ENCODE measurements at regions not wholly inside any gene's neighbourhood (a gene's known extent, or its start where the extent isn't known, plus 50 kb on each side); places are given as distances from the start of the nearest gene placed in this dataset.

DNA sequence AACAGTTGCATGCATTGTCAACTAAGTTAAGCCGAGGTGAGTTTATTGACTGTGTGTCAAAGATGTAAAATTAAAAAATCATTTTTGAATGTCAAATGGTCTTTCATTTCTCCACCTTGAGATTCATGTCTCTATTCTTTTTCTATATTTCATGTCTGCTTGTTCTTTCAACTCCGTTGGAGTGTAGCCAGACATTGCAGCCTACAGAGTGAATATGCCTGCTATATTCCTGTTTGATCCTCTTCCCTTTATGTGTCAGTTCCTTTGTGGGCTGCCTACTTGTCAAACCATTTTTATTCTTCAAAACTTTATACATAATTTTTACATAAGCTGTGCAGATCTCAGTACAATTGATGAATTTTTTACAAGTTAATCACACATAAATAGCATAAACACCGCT is 1325.8 kb upstream of the PRMT6 start:
- TF ChIP-seq, protein P1, sequence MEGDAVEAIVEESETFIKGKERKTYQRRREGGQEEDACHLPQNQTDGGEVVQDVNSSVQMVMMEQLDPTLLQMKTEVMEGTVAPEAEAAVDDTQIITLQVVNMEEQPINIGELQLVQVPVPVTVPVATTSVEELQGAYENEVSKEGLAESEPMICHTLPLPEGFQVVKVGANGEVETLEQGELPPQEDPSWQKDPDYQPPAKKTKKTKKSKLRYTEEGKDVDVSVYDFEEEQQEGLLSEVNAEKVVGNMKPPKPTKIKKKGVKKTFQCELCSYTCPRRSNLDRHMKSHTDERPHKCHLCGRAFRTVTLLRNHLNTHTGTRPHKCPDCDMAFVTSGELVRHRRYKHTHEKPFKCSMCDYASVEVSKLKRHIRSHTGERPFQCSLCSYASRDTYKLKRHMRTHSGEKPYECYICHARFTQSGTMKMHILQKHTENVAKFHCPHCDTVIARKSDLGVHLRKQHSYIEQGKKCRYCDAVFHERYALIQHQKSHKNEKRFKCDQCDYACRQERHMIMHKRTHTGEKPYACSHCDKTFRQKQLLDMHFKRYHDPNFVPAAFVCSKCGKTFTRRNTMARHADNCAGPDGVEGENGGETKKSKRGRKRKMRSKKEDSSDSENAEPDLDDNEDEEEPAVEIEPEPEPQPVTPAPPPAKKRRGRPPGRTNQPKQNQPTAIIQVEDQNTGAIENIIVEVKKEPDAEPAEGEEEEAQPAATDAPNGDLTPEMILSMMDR (IDR thresholded peaks at IDR 0.05), result no peak
- no peak overlapping the region for H3K4me3 ChIP-seq
- H3K27ac ChIP-seq, result no peak overlapping the region
- no peaks in the 10 kb centered on the region for H3K4me1 ChIP-seq
- DNase-seq (ENCODE audit: low spot score), result no peak
- no peaks in the 10 kb centered on the region for H3K9me3 ChIP-seq
- H3K27me3 ChIP-seq, result no peaks in the 10 kb centered on the region
- H3K36me3 ChIP-seq, result no peaks in the 10 kb centered on the region

DNA sequence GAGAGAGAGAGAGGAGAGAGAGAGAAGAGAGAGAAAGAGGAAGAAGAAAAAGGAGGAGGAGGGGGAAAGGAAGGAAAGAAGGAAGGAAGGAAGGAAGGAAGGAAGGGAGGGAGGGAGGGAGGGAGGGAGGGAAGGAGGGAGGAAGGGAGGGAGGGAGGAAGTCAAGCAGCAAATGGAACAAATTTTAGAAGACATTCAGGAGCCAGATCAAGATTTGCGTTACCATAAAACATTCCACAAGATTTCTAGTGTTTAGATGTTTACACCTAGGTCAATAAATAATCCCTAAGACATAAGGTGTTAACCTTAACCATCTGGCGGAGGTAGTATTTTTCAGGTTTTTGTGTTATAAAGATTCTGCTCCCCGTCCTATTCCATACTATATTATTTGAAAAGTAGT is 1320.1 kb upstream of the PRMT6 start:
- H3K9me3 ChIP-seq, result peaks cover 0 to 6% of the 10 kb centered on the region in 2 donors
- DNase-seq (ENCODE audit: low spot score), result no peak
- no peaks in the 10 kb centered on the region for H3K4me1 ChIP-seq
- no peak overlapping the region for H3K27ac ChIP-seq
- H3K36me3 ChIP-seq, result no peaks in the 10 kb centered on the region
- no peaks in the 10 kb centered on the region for H3K27me3 ChIP-seq
- no peak overlapping the region for H3K4me3 ChIP-seq
- TF ChIP-seq, protein P1 (IDR thresholded peaks at IDR 0.05), result no peak

DNA sequence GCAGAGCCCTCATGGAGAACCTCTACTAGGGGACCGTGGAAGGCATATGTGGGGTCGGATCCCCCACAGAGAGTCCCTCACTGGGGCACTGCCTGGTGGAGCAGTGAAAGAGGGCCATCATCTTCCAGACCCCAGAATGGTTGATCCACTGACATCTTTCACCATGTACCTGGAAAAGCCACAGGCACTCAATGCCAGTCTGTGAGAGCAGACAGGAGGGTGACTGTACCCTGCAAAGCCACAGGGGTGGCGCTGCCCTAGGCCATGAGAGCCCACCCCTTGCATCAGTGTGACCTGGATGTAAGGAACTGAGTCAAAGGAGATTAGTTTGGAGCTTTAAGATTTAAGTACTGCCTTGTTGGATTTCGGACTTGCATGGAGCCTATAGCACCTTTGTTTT is 1276.7 kb upstream of the PRMT6 start:
- H3K9me3 ChIP-seq, result peaks cover 0 to 13% of the 10 kb centered on the region in 2 donors
- no peaks in the 10 kb centered on the region for H3K4me1 ChIP-seq
- no peaks in the 10 kb centered on the region for H3K36me3 ChIP-seq
- H3K27me3 ChIP-seq, result no peaks in the 10 kb centered on the region
- no peak overlapping the region for H3K4me3 ChIP-seq
- TF ChIP-seq, protein P1 (IDR thresholded peaks at IDR 0.05), result no peak
- DNase-seq (ENCODE audit: low spot score), result no peak
- no peak overlapping the region for H3K27ac ChIP-seq

DNA sequence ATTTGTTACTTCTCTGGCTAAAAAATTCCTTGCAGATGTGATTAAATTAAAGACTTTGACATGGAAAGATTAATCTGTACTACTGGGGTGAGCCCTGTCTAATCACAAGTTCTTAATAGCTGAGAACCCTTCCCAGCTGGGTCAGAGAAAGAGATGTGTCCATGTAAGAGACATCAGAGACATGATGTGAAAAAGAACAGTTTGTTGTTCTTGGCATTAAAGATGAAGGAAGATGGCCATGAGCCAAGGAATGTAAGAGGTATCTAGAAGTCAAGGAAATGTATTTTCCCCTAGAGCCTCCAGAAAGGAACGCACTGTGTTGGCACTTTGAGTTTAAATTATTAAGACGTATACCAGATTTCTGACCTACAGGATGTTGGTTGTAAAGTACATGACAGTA is 1271.5 kb upstream of the PRMT6 start:
- no peaks in the 10 kb centered on the region for H3K9me3 ChIP-seq
- TF ChIP-seq, protein P1 (IDR thresholded peaks at IDR 0.05), result no peak
- H3K27ac ChIP-seq, result no peak overlapping the region
- no peaks in the 10 kb centered on the region for H3K27me3 ChIP-seq
- H3K4me1 ChIP-seq, result no peaks in the 10 kb centered on the region
- no peak overlapping the region for H3K4me3 ChIP-seq
- DNase-seq (ENCODE audit: low spot score), result no peak
- H3K36me3 ChIP-seq, result no peaks in the 10 kb centered on the region

DNA sequence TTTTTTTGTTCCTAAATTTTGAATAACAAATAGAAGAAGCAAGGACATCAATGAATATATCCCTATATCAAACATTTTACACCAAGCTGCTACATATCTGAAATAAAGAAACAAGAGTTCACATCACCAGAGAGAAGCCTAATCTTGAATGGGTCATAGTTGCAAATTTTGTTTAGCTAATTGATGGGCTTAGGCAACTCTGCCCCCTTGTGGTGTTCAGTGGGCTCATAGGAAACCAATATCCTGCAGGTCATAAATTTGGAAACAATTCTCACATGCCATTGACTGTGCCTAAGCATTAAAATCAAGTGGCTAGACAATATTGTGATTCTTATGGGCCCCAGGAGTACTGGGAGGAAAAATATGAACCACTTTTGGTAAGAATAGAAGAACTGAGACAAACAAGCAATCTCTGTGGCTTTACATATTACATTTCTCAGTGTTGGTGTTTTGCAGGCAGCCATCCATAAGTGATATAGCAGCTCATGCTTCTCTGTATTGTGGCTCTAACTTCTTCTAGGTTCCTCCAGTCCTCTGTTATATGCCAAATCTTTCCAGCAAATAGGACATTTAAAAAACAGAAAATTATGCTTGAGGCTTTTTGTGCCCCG is 1262.8 kb upstream of the PRMT6 start:
- H3K4me3 ChIP-seq, result no peak overlapping the region
- H3K9me3 ChIP-seq, result no peaks in the 10 kb centered on the region
- no peak overlapping the region for H3K27ac ChIP-seq
- H3K36me3 ChIP-seq, result no peaks in the 10 kb centered on the region
- TF ChIP-seq, protein P1 (IDR thresholded peaks at IDR 0.05), result peak in 1 of 2 donors; percentile 43
- no peaks in the 10 kb centered on the region for H3K27me3 ChIP-seq
- no peak for DNase-seq (ENCODE audit: low spot score)
- no peaks in the 10 kb centered on the region for H3K4me1 ChIP-seq

DNA sequence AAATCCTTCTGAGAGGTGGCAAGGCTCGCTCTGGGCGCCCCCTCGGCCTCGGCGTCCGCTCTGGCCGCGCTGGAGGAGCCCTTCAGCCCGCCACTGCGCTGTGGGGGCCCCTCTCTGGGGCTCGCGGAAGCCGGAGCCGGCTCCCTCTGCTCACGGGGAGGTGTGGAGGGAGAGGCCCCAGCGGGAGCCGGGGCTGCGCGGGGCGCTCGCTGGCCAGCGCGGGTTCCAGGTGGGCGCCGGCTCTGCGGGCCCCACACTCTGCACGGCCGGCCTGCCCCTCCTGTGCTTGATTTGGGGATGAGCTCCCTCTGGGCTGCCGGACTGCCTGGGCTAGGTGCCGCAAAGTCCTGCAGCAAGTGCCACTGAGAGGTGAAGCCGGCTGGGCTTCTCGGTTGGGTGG is 1260.7 kb upstream of the PRMT6 start:
- no peak overlapping the region for H3K27ac ChIP-seq
- H3K27me3 ChIP-seq, result no peaks in the 10 kb centered on the region
- H3K9me3 ChIP-seq, result no peaks in the 10 kb centered on the region
- H3K4me1 ChIP-seq, result no peaks in the 10 kb centered on the region
- TF ChIP-seq, protein P1 (IDR thresholded peaks at IDR 0.05), result no peak
- no peak for DNase-seq (ENCODE audit: low spot score)
- no peaks in the 10 kb centered on the region for H3K36me3 ChIP-seq
- H3K4me3 ChIP-seq, result no peak overlapping the region

All from right atrium auricular region (tissue), 2 donors.